A549 (cell line): ENCODE measurements at regions not wholly inside any gene's neighbourhood (a gene's known extent, or its start where the extent isn't known, plus 50 kb on each side); places are given as distances from the start of the nearest gene placed in this dataset.
"Not testable (repeated sequence)": the region's sequence is repeated elsewhere in the genome, so short reads cannot be mapped to it uniquely, and the experiment has no call there.

Source experiments
- ATAC-seq, 2 experiments: fragments of 200-7000 bp in 1 of 2; fragments of >200 bp in 1 of 2; cut with Nextera tagmentation in 1 of 2; cut with Tn5 transposase in 1 of 2; 3 replicates each; pipeline versions ENCODE4 v1.8.0 to v1.9.1; 2018 to 2020; ENCODE audit warnings: mild to moderate bottlenecking in 1 of 2, moderate library complexity in 1 of 2
- CTCF ChIA-PET: fragments of 300-600 bp; sonication (Branson Sonifier 250); formaldehyde crosslinking; extraction: SDS; loops from one replicate; lab custom pipeline; 2021; ENCODE audit warnings: antibody characterized with exemption, inconsistent platforms; lab: Yijun Ruan, JAX
- POLR2A ChIA-PET: fragments of 350-600 bp; formaldehyde crosslinking; extraction: SDS; loops from one replicate; lab custom pipeline; 2021; ENCODE audit warnings: antibody characterized with exemption, inconsistent platforms; lab: Yijun Ruan, JAX
- DNase-seq, 2 experiments: peaks; one replicate each; pipeline versions ENCODE4 v3.0.0 to v3.0.0-alpha.2; 2011 to 2016; ENCODE audit warnings: low read depth in 1 of 2, low spot score in 1 of 2
- FAIRE-seq: peaks from 2 replicates; lab custom pipeline; 2011; peaks lifted over from hg19 to GRCh38; lab: Jason Lieb, UNC
- H3K27ac ChIP-seq, 2 experiments: fragments of >200 bp; sonication (Bioruptor Twin); formaldehyde crosslinking; 3 replicates each; pipeline ENCODE4 v1.5.1; 2016 to 2017
- H3K4me1 ChIP-seq: fragments of >200 bp; sonication (Bioruptor Twin); formaldehyde crosslinking; 3 replicates; pipeline ENCODE4 v1.6.1; 2016
- H3K4me2 ChIP-seq: fragments of >200 bp; sonication (Bioruptor Twin); formaldehyde crosslinking; 3 replicates; pipeline ENCODE4 v1.6.1; 2016
- H3K4me3 ChIP-seq: fragments of >200 bp; sonication (Bioruptor Twin); formaldehyde crosslinking; 3 replicates; pipeline ENCODE4 v1.5.1; 2016
- H3K9me3 ChIP-seq: fragments of >200 bp; sonication (Bioruptor Twin); formaldehyde crosslinking; 3 replicates; pipeline ENCODE4 v1.6.1; 2016
- ATOH8 ChIP-seq: fragments of 250-450 bp; sonication (Bioruptor Pico); IDR thresholded peaks from 2 replicates; pipeline ENCODE4 v1.5.0; 2020; ENCODE audit warnings: low read depth, mild to moderate bottlenecking, moderate library complexity
- CBX8 ChIP-seq: fragments of 200-600 bp; sonication (generic); IDR thresholded peaks from 2 replicates; pipeline ENCODE4 v1.6.1; 2016
- CEBPB ChIP-seq, 2 experiments: fragments of >200 bp in 1 of 2; sonication (Bioruptor Twin) in 1 of 2; formaldehyde crosslinking in 1 of 2; IDR thresholded peaks; 2 replicates each; pipeline ENCODE4 v1.6.1; 2012 to 2016
- EHF ChIP-seq: fragments of 250-450 bp; sonication (Bioruptor Pico); IDR thresholded peaks from 2 replicates; pipeline ENCODE4 v1.5.0; 2020; ENCODE audit warnings: mild to moderate bottlenecking
- EHMT2 ChIP-seq: fragments of 200-600 bp; sonication (generic); IDR thresholded peaks from 2 replicates; pipeline ENCODE4 v1.6.1; 2016; ENCODE audit warnings: antibody characterized with exemption, low read depth, mild to moderate bottlenecking, moderate library complexity
- HES2 ChIP-seq: fragments of >200 bp; sonication (Bioruptor Twin); formaldehyde crosslinking; IDR thresholded peaks from 2 replicates; pipeline ENCODE4 v1.6.1; 2016
- HOXA7 ChIP-seq: fragments of 250-450 bp; sonication (Bioruptor Pico); IDR thresholded peaks from 2 replicates; pipeline ENCODE4 v1.5.0; 2020; ENCODE audit warnings: mild to moderate bottlenecking, moderate library complexity
- JUN ChIP-seq, 2 experiments: fragments of >200 bp; sonication (Bioruptor Twin); formaldehyde crosslinking; IDR thresholded peaks; 2 replicates in 1 of 2; 3 replicates in 1 of 2; pipeline ENCODE4 v1.6.1; 2016 to 2017
- JUNB ChIP-seq: fragments of >200 bp; sonication (Bioruptor Twin); formaldehyde crosslinking; IDR thresholded peaks from 2 replicates; pipeline ENCODE4 v1.6.1; 2016
- MAFK ChIP-seq: fragments of 450-650 bp; IDR thresholded peaks from 2 replicates; pipeline ENCODE4 v1.6.1; 2014; ENCODE audit not compliant: partially characterized antibody
- NFE2L2 ChIP-seq: fragments of 150-350 bp; conservative IDR thresholded peaks from 2 replicates; pipeline ENCODE4 v1.6.1; 2014; ENCODE audit warnings: low read length
- REST ChIP-seq: fragments of 200-600 bp; sonication (generic); IDR thresholded peaks from 2 replicates; pipeline ENCODE4 v1.6.1; 2016; ENCODE audit warnings: antibody characterized with exemption, mild to moderate bottlenecking, moderate library complexity
- RNF2 ChIP-seq: fragments of 200-600 bp; sonication (generic); IDR thresholded peaks from 2 replicates; pipeline ENCODE4 v1.6.1; 2016; ENCODE audit warnings: low read depth, mild to moderate bottlenecking, antibody characterized with exemption, moderate library complexity, borderline replicate concordance
- SREBF2 ChIP-seq: fragments of 450-650 bp; IDR thresholded peaks from 2 replicates; pipeline ENCODE4 v1.6.1; 2014; ENCODE audit warnings: mild to moderate bottlenecking, moderate library complexity
- TFCP2L1 ChIP-seq: fragments of 250-450 bp; sonication (Bioruptor Pico); IDR thresholded peaks from 2 replicates; pipeline ENCODE4 v1.5.0; 2021; ENCODE audit warnings: mild to moderate bottlenecking
- TP53 ChIP-seq: fragments of 250-450 bp; sonication (Bioruptor Pico); IDR thresholded peaks from 2 replicates; pipeline ENCODE4 v1.5.0; 2021; ENCODE audit warnings: mild to moderate bottlenecking, moderate library complexity
- USF2 ChIP-seq: fragments of 450-650 bp; IDR thresholded peaks from 2 replicates; pipeline ENCODE4 v1.6.1; 2014; ENCODE audit warnings: antibody characterized with exemption
- ZC3H11A ChIP-seq: fragments of 450-650 bp; IDR thresholded peaks from 2 replicates; pipeline ENCODE4 v1.6.1; 2014; ENCODE audit warnings: antibody characterized with exemption, mild to moderate bottlenecking
- ZFP36 ChIP-seq: fragments of 450-650 bp; IDR thresholded peaks from 2 replicates; pipeline ENCODE4 v1.6.1; 2014; ENCODE audit warnings: borderline replicate concordance; ENCODE audit not compliant: partially characterized antibody
- WGBS: methylation state at CpG from one replicate; pipeline ENCODE4 v1.1.6; 2017; ENCODE audit errors: missing lambda C conversion rate; 5-methylcytosine and 5-hydroxymethylcytosine counted together

GRCh38 chr15:34494084-34494399 lies 56.4 kb upstream of the GOLGA8A start:
- H3K4me3 ChIP-seq, result no peak overlapping the region
- ChIA-PET CTCF (no interaction called here), POLR2A (no interaction called here)
- 79% methylated on average over 20 of the region's 20 CpGs for WGBS
- H3K4me2 ChIP-seq, result no peak overlapping the region
- no peaks in the 10 kb centered on the region for H3K9me3 ChIP-seq
- TF ChIP-seq JUNB, result no peak
- TF ChIP-seq HOXA7, result no peak
- no peak for TF ChIP-seq NFE2L2
- no peak for TF ChIP-seq ZC3H11A
- no peak for TF ChIP-seq ATOH8 (CRISPR knock-in tag)
- TF ChIP-seq TFCP2L1 (CRISPR knock-in tag), result no peak
- TF ChIP-seq TP53 (CRISPR knock-in tag), result no peak
- TF ChIP-seq REST, result no peak
- no peak for TF ChIP-seq JUN (IDR thresholded peaks at IDR 0.05)
- no peak for TF ChIP-seq CEBPB (IDR thresholded peaks at IDR 0.05)
- no peak for TF ChIP-seq ZFP36
- TF ChIP-seq EHMT2, result no peak
- no peak for TF ChIP-seq HES2
- TF ChIP-seq CBX8, result no peak
- TF ChIP-seq EHF (CRISPR knock-in tag), result no peak
- no peak for TF ChIP-seq USF2
- no peak for TF ChIP-seq RNF2
- no peak for ATAC-seq
- H3K4me1 ChIP-seq, result no peaks in the 10 kb centered on the region
- H3K27ac ChIP-seq, result no peak overlapping the region
- DNase-seq, result no peak
- FAIRE-seq, result peak; percentile 13

GRCh38 chr15:34493001-34493400 lies 55.4 kb upstream of the GOLGA8A start:
- no peaks in the 10 kb centered on the region for H3K4me1 ChIP-seq
- CTCF ChIA-PET, result no interaction called here

GRCh38 chr15:34491488-34491887 lies 53.9 kb upstream of the GOLGA8A start:
- CTCF ChIA-PET, result interaction anchor here (1.2 kb wide), 1 partner anchor 24 kb away, joined by 4 read pairs; no protein-coding TSS in a partner anchor

More at GRCh38 chr15:34493001-34493400, 55.4 kb upstream of the GOLGA8A start:
- ATAC-seq, result no peak
- Histone ChIP-seq H3K27ac (no peak overlapping the region), H3K4me2 (no peak overlapping the region)
- FAIRE-seq, result no peak
- no peak for TF ChIP-seq SREBF2
- TF ChIP-seq TFCP2L1 (CRISPR knock-in tag), result no peak
- peak; percentile 77 for TF ChIP-seq MAFK
- TF ChIP-seq, all 56 proteins: peak for 1
- 8% methylated on average over 1 of the region's 1 CpG for WGBS
- H3K9me3 ChIP-seq, result no peaks in the 10 kb centered on the region
- POLR2A ChIA-PET, result no interaction called here
- DNase-seq, result no peak
- H3K4me3 ChIP-seq, result no peak overlapping the region

More at GRCh38 chr15:34491488-34491887, 53.9 kb upstream of the GOLGA8A start:
- peak; percentile 28 for FAIRE-seq
- H3K27ac ChIP-seq, H3K4me2 ChIP-seq, POLR2A ChIA-PET, H3K4me3 ChIP-seq, H3K4me1 ChIP-seq, DNase-seq, H3K9me3 ChIP-seq, ATAC-seq: not testable (repeated sequence)
- 93% methylated on average over 1 of the region's 1 CpG for WGBS
